ENCODE measurements at regions not wholly inside any gene's neighbourhood (a gene's known extent, or its start where the extent isn't known, plus 50 kb on each side); places are given as distances from the start of the nearest gene placed in this dataset.

GRCh38 chr6:158919865-158920264, 80.1 kb downstream of the RSPH3 start (continued):
- TF ChIP-seq SP4 (IDR thresholded peaks at IDR 0.05; ENCODE audit: low read length) (no peak), GTF2F1 (IDR thresholded peaks at IDR 0.05; ENCODE audit: borderline replicate concordance, low read depth, low read length) (no peak)

Measured in H1 (cell line).